ENCODE measurements at regions not wholly inside any gene's neighbourhood (a gene's known extent, or its start where the extent isn't known, plus 50 kb on each side); places are given as distances from the start of the nearest gene placed in this dataset.

DNA sequence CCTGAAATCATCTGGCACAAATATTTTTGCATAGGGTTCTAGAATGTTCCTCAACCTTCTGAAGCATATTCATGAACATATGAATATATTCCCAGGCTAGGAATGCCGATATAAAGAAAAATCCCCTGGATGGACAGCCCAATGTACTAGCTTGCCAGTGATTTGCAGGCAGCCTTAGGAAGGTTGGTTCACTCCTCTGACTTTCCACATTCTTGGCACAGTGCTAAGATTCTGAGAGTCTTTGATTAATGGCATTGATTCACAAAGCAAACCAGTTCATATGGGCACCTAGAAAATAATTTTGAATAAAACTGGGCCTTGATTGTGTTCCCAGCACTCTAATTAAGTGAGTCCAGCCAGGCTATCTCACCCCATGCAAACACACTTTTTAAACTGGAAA, 56.9 kb upstream of the ENPP4 start:
- DNase-seq (ENCODE audit: low read depth in 3 of 3, low spot score in 1 of 3) = no peak

GRCh38 chr6:46078294-46078693, 51.5 kb upstream of the ENPP4 start:
- DNase-seq (ENCODE audit: low read depth in 3 of 3, low spot score in 1 of 3) = peak in 1 of 3 donors; percentile 6

DNA sequence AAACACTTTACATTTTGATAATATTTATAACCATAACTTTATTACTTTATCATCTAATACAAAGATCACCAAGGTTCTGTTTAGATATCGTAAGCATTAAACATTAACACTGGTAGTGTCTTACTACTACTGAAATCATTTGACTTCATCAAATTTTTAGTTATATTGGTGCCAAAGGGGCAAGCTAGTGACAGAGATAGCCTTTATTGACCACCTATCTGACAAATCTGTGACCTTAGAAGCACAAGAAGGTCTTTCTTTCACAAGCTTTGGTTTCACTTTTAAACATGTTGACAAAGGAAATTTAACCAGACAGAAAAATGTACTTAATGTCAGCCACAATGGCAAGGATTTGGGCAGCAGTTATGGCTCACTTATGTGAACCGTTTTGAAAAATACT, 50.7 kb upstream of the ENPP4 start:
- no peak for DNase-seq (ENCODE audit: low read depth in 3 of 3, low spot score in 1 of 3)
